Activated CD4-positive, alpha-beta T cell treated with anti-CD3 and anti-CD28 coated beads for 36 hours (primary cell): ENCODE measurements at regions not wholly inside any gene's neighbourhood (a gene's known extent, or its start where the extent isn't known, plus 50 kb on each side); places are given as distances from the start of the nearest gene placed in this dataset.

ENCODE experiments used
- ATAC-seq: fragments of 200-7000 bp; cut with Tn5 transposase; one replicate; pipeline ENCODE4 v1.10.0; 2021; ENCODE audit warnings: mild to moderate bottlenecking, moderate library complexity
- CTCF ChIA-PET: fragments of 350-600 bp; sonication (Branson Sonifier 250); formaldehyde crosslinking; loops from one replicate; lab custom pipeline; 2021; ENCODE audit warnings: antibody characterized with exemption; lab: Charles Lee
- POLR2A ChIA-PET: fragments of 350-600 bp; sonication (Branson Sonifier 250); formaldehyde crosslinking; loops from one replicate; lab custom pipeline; 2021; ENCODE audit warnings: antibody characterized with exemption, inconsistent platforms; lab: Charles Lee
- DNase-seq: peaks from one replicate; pipeline ENCODE4 v3.0.0-alpha.2; 2020
- H3K27ac Mint-ChIP-seq: one replicate; pipeline ENCODE4 v1.8.0; 2021; ENCODE audit warnings: mixed read lengths
- H3K27me3 Mint-ChIP-seq: one replicate; pipeline ENCODE4 v1.8.0; 2021; ENCODE audit warnings: mixed read lengths
- H3K36me3 Mint-ChIP-seq: one replicate; pipeline ENCODE4 v1.8.0; 2021; ENCODE audit warnings: low read depth, mixed read lengths
- H3K4me1 Mint-ChIP-seq: one replicate; pipeline ENCODE4 v1.8.0; 2021; ENCODE audit warnings: mixed read lengths
- H3K4me3 Mint-ChIP-seq: one replicate; pipeline ENCODE4 v1.8.0; 2021; ENCODE audit warnings: mild to moderate bottlenecking, moderate library complexity, mixed read lengths
- H3K9me3 Mint-ChIP-seq: one replicate; pipeline ENCODE4 v1.8.0; 2021; ENCODE audit warnings: low read depth, mixed read lengths
- intact Hi-C, 2 experiments: fragments of 100-400 bp; cut with DNase I in 1 of 2; cut with micrococcal nuclease in 1 of 2; formaldehyde crosslinking; loops; one replicate each; pipeline versions ENCODE4 v1.14.2 to v1.15.1; 2022 to 2024; cut with DNase I, micrococcal nuclease

- Mint-ChIP-seq H3K36me3 (no peaks in the 10 kb centered on the region), H3K27me3 (no peaks in the 10 kb centered on the region), H3K4me3 (no peak overlapping the region), H3K27ac (no peak overlapping the region), H3K9me3 (no peaks in the 10 kb centered on the region), H3K4me1 (peaks cover 21% of the 10 kb centered on the region)
- intact Hi-C loops, result no loop called here
- DNase-seq, result peak; percentile 38
- ChIA-PET CTCF (interaction anchor here (1.1 kb wide), 1 partner anchor 32 kb away, joined by 4 read pairs; no protein-coding TSS in a partner anchor), POLR2A (no interaction called here)
- ATAC-seq, result peak; percentile 97
Observed at GRCh38 chr13:40158218-40158617, 502.8 kb downstream of the COG6 start.

GRCh38 chr13:40158757-40159156, 503.3 kb downstream of the COG6 start:
- intact Hi-C loops, result no loop called here
- ATAC-seq (no peak), DNase-seq (no peak)
- no peaks in the 10 kb centered on the region for H3K27me3 Mint-ChIP-seq
- no peaks in the 10 kb centered on the region for H3K36me3 Mint-ChIP-seq
- no peak overlapping the region for H3K4me3 Mint-ChIP-seq
- ChIA-PET POLR2A (no interaction called here), CTCF (interaction anchor here (1.1 kb wide), 1 partner anchor 32 kb away, joined by 4 read pairs; no protein-coding TSS in a partner anchor)
- no peak overlapping the region for H3K27ac Mint-ChIP-seq
- H3K9me3 Mint-ChIP-seq, result no peaks in the 10 kb centered on the region
- peaks cover 16% of the 10 kb centered on the region for H3K4me1 Mint-ChIP-seq

- Mint-ChIP-seq H3K36me3 (no peaks in the 10 kb centered on the region), H3K4me1 (peaks cover 16% of the 10 kb centered on the region), H3K27ac (no peak overlapping the region), H3K27me3 (no peaks in the 10 kb centered on the region), H3K4me3 (no peak overlapping the region), H3K9me3 (no peaks in the 10 kb centered on the region)
- intact Hi-C loops, result no loop called here
- ChIA-PET CTCF (interaction anchor here (0.6 to 1.5 kb wide), 4 partner anchors 14 to 622 kb away, joined by 3 read pairs; no protein-coding TSS in a partner anchor), POLR2A (no interaction called here)
- DNase-seq (no peak), ATAC-seq (no peak)
Observed at GRCh38 chr13:40159736-40160135, 504.3 kb downstream of the COG6 start.

- ChIA-PET POLR2A (no interaction called here), CTCF (interaction anchor here (1.5 kb wide), 1 partner anchor 13 kb away, joined by 3 read pairs; no protein-coding TSS in a partner anchor)
- Mint-ChIP-seq H3K27me3 (no peaks in the 10 kb centered on the region), H3K4me3 (no peak overlapping the region), H3K36me3 (no peaks in the 10 kb centered on the region), H3K4me1 (peaks cover 21% of the 10 kb centered on the region), H3K27ac (no peak overlapping the region), H3K9me3 (no peaks in the 10 kb centered on the region)
- intact Hi-C loops, result no loop called here
- no peak for DNase-seq
- no peak for ATAC-seq
Observed at GRCh38 chr13:40160618-40161350, 505.3 kb downstream of the COG6 start.

GRCh38 chr13:40161351-40161810, 505.1 kb downstream of the FOXO1 start:
- Mint-ChIP-seq H3K9me3 (no peaks in the 10 kb centered on the region), H3K27me3 (no peaks in the 10 kb centered on the region), H3K36me3 (no peaks in the 10 kb centered on the region), H3K27ac (no peak overlapping the region), H3K4me3 (no peak overlapping the region), H3K4me1 (peaks cover 23% of the 10 kb centered on the region)
- ChIA-PET CTCF (interaction anchor here (0.7 to 1.5 kb wide), 3 partner anchors 8 to 182 kb away, joined by 3 read pairs; no protein-coding TSS in a partner anchor), POLR2A (no interaction called here)
- DNase-seq (no peak), ATAC-seq (no peak)
- intact Hi-C loops, result no loop called here

GRCh38 chr13:40161931-40162330, 504.5 kb downstream of the FOXO1 start:
- intact Hi-C loops, result no loop called here
- ChIA-PET POLR2A (no interaction called here), CTCF (interaction anchor here (0.7 to 0.8 kb wide), 2 partner anchors 9 to 182 kb away, joined by 3 read pairs; no protein-coding TSS in a partner anchor)
- Mint-ChIP-seq H3K4me3 (no peak overlapping the region), H3K36me3 (no peaks in the 10 kb centered on the region), H3K9me3 (no peaks in the 10 kb centered on the region), H3K4me1 (peaks cover 25% of the 10 kb centered on the region), H3K27ac (no peak overlapping the region), H3K27me3 (no peaks in the 10 kb centered on the region)
- ATAC-seq (no peak), DNase-seq (no peak)

GRCh38 chr13:40163066-40164000, 503.1 kb downstream of the FOXO1 start:
- CTCF ChIA-PET, result no interaction called here
- no peaks in the 10 kb centered on the region for H3K27me3 Mint-ChIP-seq
- ATAC-seq (no peak), DNase-seq (no peak)
- no peak overlapping the region for H3K4me3 Mint-ChIP-seq
- POLR2A ChIA-PET, result no interaction called here
- no peaks in the 10 kb centered on the region for H3K9me3 Mint-ChIP-seq
- H3K36me3 Mint-ChIP-seq, result no peaks in the 10 kb centered on the region
- peaks cover 26% of the 10 kb centered on the region for H3K4me1 Mint-ChIP-seq
- intact Hi-C loops, result no loop called here
- H3K27ac Mint-ChIP-seq, result no peak overlapping the region

GRCh38 chr13:40164133-40164532, 502.3 kb downstream of the FOXO1 start:
- H3K4me3 Mint-ChIP-seq, result no peak overlapping the region
- intact Hi-C loops, result no loop called here
- DNase-seq (no peak), ATAC-seq (no peak)
- POLR2A ChIA-PET, result no interaction called here
- no peak overlapping the region for H3K27ac Mint-ChIP-seq
- no peaks in the 10 kb centered on the region for H3K9me3 Mint-ChIP-seq
- H3K4me1 Mint-ChIP-seq, result peaks cover 23% of the 10 kb centered on the region
- CTCF ChIA-PET, result no interaction called here
- H3K36me3 Mint-ChIP-seq, result no peaks in the 10 kb centered on the region
- no peaks in the 10 kb centered on the region for H3K27me3 Mint-ChIP-seq

- no peaks in the 10 kb centered on the region for H3K36me3 Mint-ChIP-seq
- ATAC-seq, result no peak
- CTCF ChIA-PET, result interaction anchor here (0.6 to 0.7 kb wide), 2 partner anchors 264 to 266 kb away, joined by 3 read pairs; no protein-coding TSS in a partner anchor
- no peak overlapping the region for H3K4me3 Mint-ChIP-seq
- intact Hi-C loops, result no loop called here
- peak overlapping the region; percentile 32 for H3K27ac Mint-ChIP-seq
- DNase-seq, result no peak
- H3K4me1 Mint-ChIP-seq, result peaks cover 31% of the 10 kb centered on the region
- POLR2A ChIA-PET, result no interaction called here
- H3K27me3 Mint-ChIP-seq, result no peaks in the 10 kb centered on the region
- H3K9me3 Mint-ChIP-seq, result no peaks in the 10 kb centered on the region
Observed at GRCh38 chr13:40165316-40165932, 501.0 kb downstream of the FOXO1 start.

GRCh38 chr13:40167327-40167726, 499.1 kb downstream of the FOXO1 start:
- Mint-ChIP-seq H3K36me3 (no peaks in the 10 kb centered on the region), H3K4me1 (peaks cover 41% of the 10 kb centered on the region), H3K9me3 (no peaks in the 10 kb centered on the region), H3K27me3 (no peaks in the 10 kb centered on the region), H3K4me3 (no peak overlapping the region), H3K27ac (no peak overlapping the region)
- DNase-seq (no peak), ATAC-seq (no peak)
- intact Hi-C loops, result no loop called here
- ChIA-PET CTCF (interaction anchor here (0.7 to 1.4 kb wide), 4 partner anchors 10 to 37 kb away, joined by 3 to 5 read pairs (median 3); no protein-coding TSS in a partner anchor), POLR2A (interaction anchor here (0.6 kb wide), 1 partner anchor 18 kb away, joined by 3 read pairs; no protein-coding TSS in a partner anchor)
